Fibroblast of lung (primary cell): ENCODE measurements at regions not wholly inside any gene's neighbourhood (a gene's known extent, or its start where the extent isn't known, plus 50 kb on each side); places are given as distances from the start of the nearest gene placed in this dataset.

ENCODE experiments used
- CTCF ChIP-seq, 2 donors: IDR thresholded peaks in 1 of 2; conservative IDR thresholded peaks in 1 of 2; 1 replicate in 1 of 2; 2 replicates in 1 of 2; pipeline ENCODE4 v1.5.1; 2011 to 2012; ENCODE audit warnings: low read length in 2 of 2, control low read depth in 1 of 2, inconsistent platforms in 1 of 2, low read depth in 1 of 2, mild to moderate bottlenecking in 1 of 2
- EZH2 ChIP-seq: IDR thresholded peaks from 2 replicates; pipeline ENCODE4 v1.5.1; 2012; ENCODE audit warnings: low read length, control low read depth, mild to moderate bottlenecking; ENCODE audit errors: missing control alignments

- TF ChIP-seq CTCF (conservative IDR thresholded peaks at IDR 0.05 in 1 of 2, IDR thresholded peaks at IDR 0.05 in 1 of 2; ENCODE audit: low read depth in 1 of 2, low read length in 2 of 2) (no peak), EZH2 (no peak)
These were observed 76.2 kb downstream of the PTTG1 start for GRCh38 chr5:160497878-160498277.
